GM23248 (cell line): ENCODE measurements at regions not wholly inside any gene's neighbourhood (a gene's known extent, or its start where the extent isn't known, plus 50 kb on each side); places are given as distances from the start of the nearest gene placed in this dataset.
A peak's percentile ranks its signal among the peaks of the same experiment; 100 is the strongest.

Experiments used
- DNase-seq: peaks from one replicate; pipeline ENCODE4 v3.0.0-alpha.2; 2015
- H2AFZ ChIP-seq: fragments of 200-600 bp; sonication (generic); 2 replicates; pipeline ENCODE4 v1.6.1; 2016; ENCODE audit warnings: antibody characterized with exemption
- H3F3A ChIP-seq: fragments of 200-600 bp; sonication (generic); 2 replicates; pipeline ENCODE4 v1.6.1; 2016; ENCODE audit warnings: mild to moderate bottlenecking, antibody characterized with exemption, mixed run types; ENCODE audit not compliant: insufficient read depth
- H3K27ac ChIP-seq: fragments of 200-600 bp; sonication (generic); 2 replicates; pipeline ENCODE4 v1.5.1; 2016; ENCODE audit warnings: mild to moderate bottlenecking
- H3K27me3 ChIP-seq: fragments of 200-600 bp; sonication (generic); replicated peaks from 2 replicates; pipeline ENCODE4 v1.6.1; 2016; ENCODE audit warnings: mild to moderate bottlenecking; ENCODE audit not compliant: insufficient read depth
- H3K36me3 ChIP-seq: fragments of 200-600 bp; sonication (generic); 2 replicates; pipeline ENCODE4 v1.6.1; 2016; ENCODE audit warnings: low read depth, mild to moderate bottlenecking
- H3K4me1 ChIP-seq: fragments of 200-600 bp; sonication (generic); 2 replicates; pipeline ENCODE4 v1.6.1; 2016; ENCODE audit warnings: mild to moderate bottlenecking; ENCODE audit not compliant: insufficient read depth
- H3K4me2 ChIP-seq: fragments of 200-600 bp; sonication (generic); one replicate; pipeline ENCODE4 v1.6.1; 2016; ENCODE audit warnings: mild to moderate bottlenecking; ENCODE audit not compliant: unreplicated experiment
- H3K4me3 ChIP-seq: fragments of 200-600 bp; sonication (generic); 2 replicates; pipeline ENCODE4 v1.5.1; 2016; ENCODE audit warnings: mild to moderate bottlenecking
- H3K79me2 ChIP-seq: fragments of 200-600 bp; sonication (generic); 2 replicates; pipeline ENCODE4 v1.6.1; 2016; ENCODE audit warnings: mild to moderate bottlenecking; ENCODE audit not compliant: insufficient read depth
- H3K9ac ChIP-seq: fragments of 200-600 bp; sonication (generic); 2 replicates; pipeline ENCODE4 v1.6.1; 2016; ENCODE audit warnings: mild to moderate bottlenecking
- H3K9me2 ChIP-seq: fragments of 200-600 bp; sonication (generic); 2 replicates; pipeline ENCODE4 v1.6.1; 2016; ENCODE audit warnings: mixed run types, mild to moderate bottlenecking, moderate library complexity; ENCODE audit not compliant: insufficient read depth
- H3K9me3 ChIP-seq: fragments of 200-600 bp; sonication (generic); one replicate; pipeline ENCODE4 v1.6.1; 2017; ENCODE audit warnings: low read depth
- H4K20me1 ChIP-seq: fragments of 200-600 bp; sonication (generic); 2 replicates; pipeline ENCODE4 v1.6.0; 2016; ENCODE audit not compliant: insufficient read depth
- EZH2 ChIP-seq: fragments of 200-600 bp; sonication (generic); IDR thresholded peaks from 2 replicates; pipeline ENCODE4 v1.6.1; 2018; ENCODE audit warnings: antibody characterized with exemption, mild to moderate bottlenecking; ENCODE audit not compliant: insufficient read depth, poor library complexity, severe bottlenecking
- EZH2phosphoT487 ChIP-seq: fragments of 200-600 bp; sonication (generic); IDR thresholded peaks from 2 replicates; pipeline ENCODE4 v1.6.1; 2018; ENCODE audit warnings: antibody characterized with exemption, moderate library complexity, mild to moderate bottlenecking, low read depth; ENCODE audit not compliant: insufficient read depth
- WGBS, 2 experiments: methylation state at CpG; one replicate each; pipeline ENCODE4 v1.1.6; 2015 to 2017; ENCODE audit warnings: low lambda C conversion rate in 2 of 2, low coverage in 1 of 2; ENCODE audit errors: missing lambda C conversion rate in 2 of 2; 5-methylcytosine and 5-hydroxymethylcytosine counted together
- in situ Hi-C: fragments of 300-500 bp; cut with MboI; formaldehyde crosslinking; loops from 2 replicates; pipeline ENCODE4 v1.15.0; 2020

DNA sequence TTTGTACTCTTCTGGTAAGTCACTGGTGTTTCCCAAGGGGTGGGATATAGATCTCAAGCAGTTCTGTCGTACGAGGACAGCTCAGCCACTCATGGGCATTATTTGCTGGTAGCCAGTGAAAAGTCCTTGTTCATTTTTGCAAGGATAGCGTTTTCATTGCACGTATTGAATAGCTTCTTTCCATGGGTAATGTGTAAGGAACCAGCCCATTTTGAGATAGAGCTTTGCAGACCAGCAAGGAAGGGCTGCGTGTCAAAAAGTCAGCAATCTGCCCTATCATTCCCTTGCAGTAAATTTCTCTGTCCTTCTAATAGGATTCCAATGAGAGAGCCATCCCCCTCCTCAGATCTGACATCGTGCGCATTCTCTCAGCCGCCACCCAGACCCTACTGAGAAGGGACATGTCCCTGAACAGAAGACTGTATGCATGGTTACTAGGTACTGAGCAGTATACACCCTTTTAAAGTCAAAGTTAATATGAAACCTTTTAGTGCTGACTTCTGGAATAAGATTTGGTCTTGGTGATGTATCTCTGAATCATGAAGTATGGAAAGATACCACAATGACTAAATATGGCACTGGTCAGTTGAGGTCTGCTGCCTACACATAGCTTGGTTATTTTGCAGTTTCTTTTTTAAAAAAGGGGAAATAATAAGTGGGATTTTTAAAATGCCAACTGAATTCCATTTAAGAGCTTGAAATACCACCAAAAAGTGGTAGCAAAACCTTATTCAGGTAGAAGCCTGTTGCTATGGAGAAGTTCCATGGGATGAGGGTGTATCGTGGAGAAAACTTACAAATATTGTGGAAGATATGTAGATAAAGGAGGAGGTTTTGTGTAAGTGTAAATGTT, 55.3 kb downstream of the DOP1B start:
- in situ Hi-C loops, result no loop called here

DNA sequence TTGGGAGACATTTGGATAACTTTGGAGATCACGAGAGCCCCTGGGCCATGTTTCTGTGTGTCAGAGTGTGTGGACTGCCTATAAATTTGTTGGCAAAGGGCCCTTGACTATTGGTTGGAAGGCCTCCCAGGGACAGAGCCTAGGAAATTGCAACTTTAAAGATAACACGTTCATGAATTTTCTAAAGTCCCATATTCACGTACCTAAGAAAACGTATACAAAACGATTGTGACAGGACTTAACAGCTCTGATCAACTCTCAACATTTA, 55.8 kb downstream of the DOP1B start:
- DNase-seq, result no peak
- Histone ChIP-seq H3K4me2 (peak overlapping the region; percentile 71), H3F3A (peaks cover 36% of the 10 kb centered on the region), H4K20me1 (no peaks in the 10 kb centered on the region), H3K9me2 (no peaks in the 10 kb centered on the region), H3K4me1 (peaks cover 42% of the 10 kb centered on the region), H3K9ac (peak overlapping the region; percentile 57), H3K9me3 (no peaks in the 10 kb centered on the region), H3K27ac (peak overlapping the region; percentile 85), H2AFZ (peak overlapping the region; percentile 58), H3K79me2 (no peaks in the 10 kb centered on the region), H3K27me3 (no peaks in the 10 kb centered on the region), H3K36me3 (no peaks in the 10 kb centered on the region), H3K4me3 (peak overlapping the region; percentile 54)
- no peak for TF ChIP-seq EZH2
- TF ChIP-seq EZH2phosphoT487, result no peak
- 64 to 73% methylated on average over 5 of the region's 5 CpGs for WGBS, 2 experiments
- in situ Hi-C loops, result no loop called here

More for the DNA sequence above, 55.3 kb downstream of the DOP1B start:
- DNase-seq, result peak; percentile 89
- Histone ChIP-seq H3F3A (peaks cover 36% of the 10 kb centered on the region), H3K4me2 (peak overlapping the region; percentile 71), H3K79me2 (no peaks in the 10 kb centered on the region), H3K27me3 (no peaks in the 10 kb centered on the region), H3K9ac (peak overlapping the region; percentile 57), H3K36me3 (no peaks in the 10 kb centered on the region), H3K4me1 (peaks cover 46% of the 10 kb centered on the region), H3K4me3 (peak overlapping the region; percentile 54), H4K20me1 (no peaks in the 10 kb centered on the region), H3K27ac (peak overlapping the region; percentile 85), H3K9me2 (no peaks in the 10 kb centered on the region), H3K9me3 (no peaks in the 10 kb centered on the region), H2AFZ (peak overlapping the region; percentile 58)
- 77 to 78% methylated on average over 9 of the region's 9 CpGs for WGBS, 2 experiments
- no peak for TF ChIP-seq EZH2
- TF ChIP-seq EZH2phosphoT487, result no peak

DNA sequence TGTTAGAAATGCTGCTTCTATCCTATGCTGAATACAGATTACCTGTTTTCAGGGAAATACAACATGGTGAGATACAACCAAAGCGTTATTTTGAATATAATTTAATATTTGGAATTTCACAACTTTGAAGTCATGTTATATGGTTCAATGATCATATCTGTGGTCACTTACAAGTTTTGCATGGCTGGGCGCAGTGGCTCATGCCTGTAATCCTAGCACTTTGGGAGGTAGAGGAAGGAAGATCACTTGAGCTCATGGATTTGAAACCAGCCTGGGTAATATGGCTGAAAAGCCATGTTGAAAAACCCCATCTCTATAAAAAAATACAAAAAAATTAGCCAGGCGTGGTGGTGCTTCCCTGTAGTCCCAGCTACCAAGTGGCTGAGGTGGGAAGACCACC, 57.9 kb downstream of the DOP1B start:
- Histone ChIP-seq H3K36me3 (no peaks in the 10 kb centered on the region), H2AFZ (no peak overlapping the region), H3K9me2 (no peaks in the 10 kb centered on the region), H3K27ac (no peak overlapping the region), H3K79me2 (no peaks in the 10 kb centered on the region), H3K9ac (no peak overlapping the region), H3K27me3 (no peaks in the 10 kb centered on the region), H3K9me3 (no peaks in the 10 kb centered on the region), H3F3A (peaks cover 36% of the 10 kb centered on the region), H4K20me1 (no peaks in the 10 kb centered on the region), H3K4me1 (peaks cover 34% of the 10 kb centered on the region), H3K4me2 (no peak overlapping the region), H3K4me3 (no peak overlapping the region)
- in situ Hi-C loops, result no loop called here
- no peak for TF ChIP-seq EZH2
- TF ChIP-seq EZH2phosphoT487, result no peak
- DNase-seq, result no peak
- 97 to 99% methylated on average over 3 of the region's 3 CpGs for WGBS, 2 experiments

DNA sequence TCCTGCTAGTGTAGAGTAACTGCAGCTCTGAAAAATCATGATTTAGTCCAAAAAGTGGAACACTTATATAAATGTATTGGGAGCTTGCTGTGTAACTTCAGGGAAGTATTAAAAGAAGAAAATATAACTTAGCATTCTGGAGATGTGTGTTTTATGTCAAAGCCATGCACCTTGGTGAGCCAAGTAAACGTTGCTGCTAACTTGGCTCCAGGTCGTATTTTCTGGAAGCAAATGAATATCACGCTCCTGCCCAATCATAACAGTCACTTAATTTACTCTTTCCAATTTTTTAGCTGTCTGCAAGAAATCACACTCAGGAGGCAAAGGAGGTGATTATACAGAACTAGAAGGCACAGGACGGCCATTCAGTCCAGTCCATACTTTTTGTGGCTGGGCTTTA, 61.1 kb downstream of the DOP1B start:
- no peaks in the 10 kb centered on the region for H3K27me3 ChIP-seq
- no peak overlapping the region for H3K27ac ChIP-seq
- no peak for DNase-seq
- no peak for TF ChIP-seq EZH2phosphoT487
- no peak for TF ChIP-seq EZH2
- peaks cover 6% of the 10 kb centered on the region for H3F3A ChIP-seq
- H3K4me1 ChIP-seq, result peaks cover 4% of the 10 kb centered on the region
- no peaks in the 10 kb centered on the region for H4K20me1 ChIP-seq
- H2AFZ ChIP-seq, result no peak overlapping the region
- H3K4me2 ChIP-seq, result no peak overlapping the region
- no peaks in the 10 kb centered on the region for H3K79me2 ChIP-seq
- in situ Hi-C loops, result no loop called here
- no peaks in the 10 kb centered on the region for H3K9me3 ChIP-seq
- 69 to 74% methylated on average over 4 of the region's 4 CpGs for WGBS, 2 experiments
- H3K4me3 ChIP-seq, result no peak overlapping the region
- H3K9me2 ChIP-seq, result no peaks in the 10 kb centered on the region
- no peaks in the 10 kb centered on the region; the same call in 1 of the 2 replicates for H3K36me3 ChIP-seq
- no peak overlapping the region for H3K9ac ChIP-seq

DNA sequence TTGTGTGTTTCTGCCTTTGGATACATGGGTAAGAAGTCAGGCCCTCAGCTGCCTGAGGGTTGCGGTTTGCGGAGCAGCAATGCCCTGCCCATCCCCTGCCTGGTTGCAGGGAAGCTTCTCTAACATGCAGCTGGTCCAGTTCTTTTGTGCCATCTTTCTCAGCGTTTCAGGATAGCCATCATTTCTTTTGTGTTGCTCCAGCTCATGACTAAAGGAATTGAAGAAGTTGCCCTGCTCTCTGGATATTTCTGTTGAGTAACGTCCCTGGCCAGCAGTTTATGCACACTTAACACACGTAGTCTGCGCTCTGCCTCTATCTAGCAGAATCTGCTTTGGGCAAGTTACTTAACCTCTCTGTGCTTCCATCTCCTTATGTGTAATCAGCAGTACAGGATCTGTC, 62.1 kb downstream of the DOP1B start:
- Histone ChIP-seq H3K9me2 (no peaks in the 10 kb centered on the region), H3K9ac (no peak overlapping the region), H3K4me3 (no peak overlapping the region), H2AFZ (no peak overlapping the region), H3K27ac (no peak overlapping the region), H3K79me2 (no peaks in the 10 kb centered on the region), H3K4me2 (no peak overlapping the region), H3K9me3 (no peaks in the 10 kb centered on the region), H3K4me1 (no peaks in the 10 kb centered on the region), H3F3A (no peaks in the 10 kb centered on the region), H3K36me3 (no peaks in the 10 kb centered on the region; the same call in 1 of the 2 replicates), H4K20me1 (no peaks in the 10 kb centered on the region), H3K27me3 (no peaks in the 10 kb centered on the region)
- WGBS, 2 experiments, result 90 to 92% methylated on average over 6 of the region's 6 CpGs
- no peak for DNase-seq
- in situ Hi-C loops, result no loop called here
- TF ChIP-seq EZH2phosphoT487 (no peak), EZH2 (no peak)
